Esophagus muscularis mucosa (tissue), 4 donors: ENCODE measurements at regions not wholly inside any gene's neighbourhood (a gene's known extent, or its start where the extent isn't known, plus 50 kb on each side); places are given as distances from the start of the nearest gene placed in this dataset.

ENCODE experiments used
- DNase-seq: peaks from one replicate; pipeline ENCODE4 v3.0.0-alpha.2; 2017; ENCODE audit errors: extremely low spot score
- H3K27ac ChIP-seq, 4 donors: fragments of 200-600 bp; sonication (generic); replicated peaks in 1 of 4; 1 replicate in 3 of 4; 2 replicates in 1 of 4; pipeline ENCODE4 v1.5.1; 2016 to 2019; ENCODE audit warnings: mild to moderate bottlenecking in 1 of 4
- H3K27me3 ChIP-seq, 4 donors: fragments of 200-600 bp; sonication (generic); one replicate each; pipeline versions ENCODE4 v1.5.1 to v1.6.0; 2016 to 2019
- H3K36me3 ChIP-seq, 4 donors: fragments of 200-600 bp; sonication (generic); one replicate each; pipeline ENCODE4 v1.5.1; 2016 to 2019
- H3K4me1 ChIP-seq, 4 donors: fragments of 200-600 bp; sonication (generic); one replicate each; pipeline ENCODE4 v1.5.1; 2016 to 2019
- H3K4me3 ChIP-seq, 4 donors: fragments of 200-600 bp; sonication (generic); 1 replicate in 2 of 4; 2 replicates in 2 of 4; pipeline ENCODE4 v1.5.1; 2016 to 2019; ENCODE audit warnings: mild to moderate bottlenecking in 4 of 4, moderate library complexity in 1 of 4
- H3K9me3 ChIP-seq, 4 donors: fragments of 200-600 bp; sonication (generic); 1 replicate in 3 of 4; 2 replicates in 1 of 4; pipeline ENCODE4 v1.5.1; 2016 to 2019
- CTCF ChIP-seq, 3 experiments: fragments of 200-600 bp in 2 of 3; fragments of 450-650 bp in 1 of 3; sonication (generic) in 2 of 3; IDR thresholded peaks; one replicate each; pipeline ENCODE4 v1.5.1; 2017 to 2019; ENCODE audit warnings: antibody characterized with exemption in 3 of 3, mild to moderate bottlenecking in 2 of 3, moderate library complexity in 1 of 3
- EP300 ChIP-seq: sonication (generic); formaldehyde crosslinking; IDR thresholded peaks from one replicate; pipeline ENCODE4 v1.6.1; 2017; ENCODE audit warnings: antibody characterized with exemption
- POLR2A ChIP-seq: fragments of 450-650 bp; IDR thresholded peaks from one replicate; pipeline ENCODE4 v1.6.1; 2017; ENCODE audit warnings: antibody characterized with exemption, moderate library complexity, mild to moderate bottlenecking, low read depth
- POLR2AphosphoS5 ChIP-seq, 2 donors: sonication (generic); formaldehyde crosslinking; IDR thresholded peaks; one replicate each; pipeline ENCODE4 v1.6.1; 2017; ENCODE audit warnings: antibody characterized with exemption in 2 of 2
- WGBS: methylation state at CpG from one replicate; pipeline ENCODE4 v1.1.5; 2018; 5-methylcytosine and 5-hydroxymethylcytosine counted together
- intact Hi-C: fragments of 100-400 bp; cut with DNase I; formaldehyde crosslinking; loops from one replicate; pipeline ENCODE4 v1.15.1; 2023

GRCh38 chr9:19649336-19650041 lies 139.3 kb downstream of the SLC24A2 start:
- no peak for DNase-seq
- intact Hi-C loops, result no loop called here
- no peaks in the 10 kb centered on the region for H3K4me1 ChIP-seq

DNA sequence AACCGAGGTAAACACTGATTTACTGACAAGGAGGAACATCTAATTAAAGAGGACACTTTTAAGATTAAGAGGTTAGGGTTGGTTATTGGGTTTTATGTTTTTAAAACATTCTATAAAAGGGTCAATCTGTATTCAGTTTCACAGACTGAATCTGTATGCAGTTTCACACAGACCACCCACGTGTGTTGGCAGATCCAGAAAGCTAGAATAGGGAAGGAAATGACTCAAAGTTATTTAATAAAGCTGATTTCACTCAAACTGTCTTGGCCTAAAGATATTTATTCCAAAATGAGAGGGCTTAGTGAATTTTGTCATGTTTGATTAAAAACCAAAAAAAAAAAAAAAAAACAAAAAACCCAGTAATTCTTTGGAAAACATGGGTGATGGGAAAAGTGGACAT lies 140.2 kb downstream of the SLC24A2 start:
- H3K4me1 ChIP-seq, result no peaks in the 10 kb centered on the region
- intact Hi-C loops, result no loop called here
- no peaks in the 10 kb centered on the region for H3K9me3 ChIP-seq
- H3K36me3 ChIP-seq, result no peaks in the 10 kb centered on the region
- TF ChIP-seq POLR2A (no peak), EP300 (no peak), POLR2AphosphoS5 (IDR thresholded peaks at IDR 0.05) (no peak), CTCF (IDR thresholded peaks at IDR 0.05) (no peak)
- H3K27ac ChIP-seq, result no peak overlapping the region
- DNase-seq, result no peak
- WGBS, result 41% methylated on average over 2 of the region's 2 CpGs
- no peak overlapping the region for H3K4me3 ChIP-seq
- H3K27me3 ChIP-seq, result no peaks in the 10 kb centered on the region

More at GRCh38 chr9:19649336-19650041, 139.3 kb downstream of the SLC24A2 start:
- no peaks in the 10 kb centered on the region for H3K9me3 ChIP-seq
- no peaks in the 10 kb centered on the region for H3K27me3 ChIP-seq
- 73% methylated on average over 4 of the region's 4 CpGs for WGBS
- no peak overlapping the region for H3K27ac ChIP-seq
- TF ChIP-seq POLR2A, result no peak
- H3K4me3 ChIP-seq, result no peak overlapping the region
- H3K36me3 ChIP-seq, result no peaks in the 10 kb centered on the region

DNA sequence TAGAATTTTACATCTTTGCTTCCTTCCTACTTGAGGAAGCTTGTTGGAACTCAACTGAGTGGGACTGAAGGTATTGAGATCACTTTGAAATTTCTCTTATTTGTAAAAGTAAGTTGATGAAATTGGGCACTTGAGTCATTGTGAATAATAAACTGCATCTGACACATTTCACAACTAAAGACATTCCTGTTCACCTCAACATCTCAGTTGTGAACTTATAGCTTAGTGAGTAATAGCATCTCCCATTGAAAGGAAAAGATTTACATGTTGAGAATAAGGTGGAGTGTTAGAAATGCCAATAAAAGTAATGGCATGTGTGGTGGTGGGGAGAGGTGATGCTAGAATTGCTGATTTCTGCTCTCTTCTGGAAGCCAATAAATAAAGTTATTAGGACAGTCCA lies 145.0 kb downstream of the SLC24A2 start:
- H3K27me3 ChIP-seq, result no peaks in the 10 kb centered on the region
- no peak for TF ChIP-seq EP300
- no peak for TF ChIP-seq CTCF (IDR thresholded peaks at IDR 0.05)
- no peak for TF ChIP-seq POLR2AphosphoS5 (IDR thresholded peaks at IDR 0.05)
- TF ChIP-seq POLR2A, result no peak
- intact Hi-C loops, result no loop called here
- no peak for DNase-seq
- H3K36me3 ChIP-seq, result no peaks in the 10 kb centered on the region
- H3K4me3 ChIP-seq, result no peak overlapping the region
- no peak overlapping the region for H3K27ac ChIP-seq
- no peaks in the 10 kb centered on the region for H3K4me1 ChIP-seq
- no peaks in the 10 kb centered on the region for H3K9me3 ChIP-seq

DNA sequence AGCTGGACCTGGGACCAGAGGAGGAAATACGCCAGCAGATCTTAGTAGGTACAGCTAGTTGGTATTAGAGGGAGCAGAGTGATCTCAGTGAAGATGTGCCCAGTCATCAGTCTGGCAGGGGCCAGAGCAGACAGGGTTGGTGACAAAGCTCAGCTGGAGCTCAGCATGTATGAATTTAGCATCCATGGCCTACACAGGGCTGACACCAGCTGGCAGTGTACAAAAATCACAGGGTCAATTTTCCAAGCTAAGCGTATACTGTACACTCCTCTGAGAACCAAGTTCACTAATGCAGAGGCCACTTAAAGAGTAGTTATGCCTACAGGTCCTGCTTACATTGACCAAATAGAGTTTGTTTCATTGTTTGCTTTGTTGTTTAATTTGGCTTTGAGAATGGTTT lies 146.6 kb downstream of the SLC24A2 start:
- intact Hi-C loops, result no loop called here
- H3K4me3 ChIP-seq, result no peak overlapping the region
- no peak for DNase-seq
- H3K36me3 ChIP-seq, result no peaks in the 10 kb centered on the region
- 67% methylated on average over 2 of the region's 2 CpGs for WGBS
- no peaks in the 10 kb centered on the region for H3K9me3 ChIP-seq
- no peak overlapping the region for H3K27ac ChIP-seq
- H3K27me3 ChIP-seq, result no peaks in the 10 kb centered on the region
- no peak for TF ChIP-seq POLR2A
- H3K4me1 ChIP-seq, result no peaks in the 10 kb centered on the region

DNA sequence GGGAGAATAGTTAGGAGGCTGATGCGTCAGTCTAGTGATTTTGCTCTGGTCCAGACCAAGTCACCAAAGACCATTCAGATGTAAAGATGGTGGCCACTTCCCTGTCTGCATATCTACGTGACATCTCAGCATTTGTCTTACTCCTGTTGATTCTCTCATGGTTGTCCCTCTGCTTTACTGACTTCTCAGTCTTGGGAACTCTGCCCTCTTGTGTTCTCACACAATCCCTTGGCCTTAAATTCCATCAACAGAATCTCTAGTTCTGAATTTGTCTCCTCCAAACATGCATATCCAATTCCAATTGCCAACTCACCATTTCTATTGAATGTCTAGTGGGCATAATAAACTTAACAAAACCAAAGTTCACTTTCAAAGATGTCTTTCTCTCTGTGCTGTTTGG lies 147.8 kb downstream of the SLC24A2 start:
- no peak for DNase-seq
- intact Hi-C loops, result no loop called here
- Histone ChIP-seq H3K36me3 (no peaks in the 10 kb centered on the region), H3K4me3 (no peak overlapping the region), H3K4me1 (no peaks in the 10 kb centered on the region), H3K27ac (no peak overlapping the region), H3K9me3 (no peaks in the 10 kb centered on the region), H3K27me3 (no peaks in the 10 kb centered on the region)
- WGBS, result 70% methylated on average over 2 of the region's 2 CpGs
- TF ChIP-seq POLR2A, result no peak
- TF ChIP-seq CTCF (IDR thresholded peaks at IDR 0.05), result no peak
- TF ChIP-seq EP300, result no peak
- TF ChIP-seq POLR2AphosphoS5 (IDR thresholded peaks at IDR 0.05), result no peak

GRCh38 chr9:19640014-19640413 lies 148.8 kb downstream of the SLC24A2 start:
- TF ChIP-seq POLR2AphosphoS5 (IDR thresholded peaks at IDR 0.05), result no peak
- no peak for TF ChIP-seq POLR2A
- TF ChIP-seq CTCF (IDR thresholded peaks at IDR 0.05), result no peak
- no peak for TF ChIP-seq EP300
- no peaks in the 10 kb centered on the region for H3K4me1 ChIP-seq
- no peak for DNase-seq
- H3K4me3 ChIP-seq, result no peak overlapping the region
- no peaks in the 10 kb centered on the region for H3K27me3 ChIP-seq
- no peaks in the 10 kb centered on the region for H3K9me3 ChIP-seq
- intact Hi-C loops, result no loop called here
- no peak overlapping the region for H3K27ac ChIP-seq
- no peaks in the 10 kb centered on the region for H3K36me3 ChIP-seq
